Spleen (tissue), 11 donors: ENCODE measurements at regions not wholly inside any gene's neighbourhood (a gene's known extent, or its start where the extent isn't known, plus 50 kb on each side); places are given as distances from the start of the nearest gene placed in this dataset.

Experiments
- DNase-seq: peaks from one replicate; pipeline ENCODE4 v3.0.0-alpha.2; 2020
- H3K27ac ChIP-seq, 8 donors: fragments of 200-600 bp; sonication (generic) in 7 of 8; 1 replicate in 4 of 8; 2 replicates in 4 of 8; pipeline versions ENCODE4 v1.5.0 to v1.8.0; 2016 to 2021; ENCODE audit warnings: inconsistent platforms in 4 of 8, mild to moderate bottlenecking in 4 of 8, moderate library complexity in 1 of 8
- H3K27me3 ChIP-seq, 7 donors: fragments of 200-600 bp; sonication (generic) in 6 of 7; replicated peaks in 1 of 7; 1 replicate in 4 of 7; 2 replicates in 3 of 7; pipeline versions ENCODE4 v1.5.0 to v1.8.0; 2016 to 2021; ENCODE audit warnings: inconsistent platforms in 3 of 7, mild to moderate bottlenecking in 1 of 7
- H3K36me3 ChIP-seq, 6 donors: fragments of 200-600 bp; sonication (generic) in 5 of 6; 1 replicate in 4 of 6; 2 replicates in 2 of 6; pipeline versions ENCODE4 v1.5.0 to v1.8.0; 2016 to 2021; ENCODE audit warnings: inconsistent platforms in 2 of 6
- H3K4me1 ChIP-seq, 6 donors: fragments of 200-600 bp; sonication (generic) in 5 of 6; 1 replicate in 3 of 6; 2 replicates in 3 of 6; pipeline versions ENCODE4 v1.5.0 to v1.8.0; 2016 to 2021; ENCODE audit warnings: inconsistent platforms in 3 of 6
- H3K4me3 ChIP-seq, 8 donors: fragments of 200-600 bp; sonication (generic) in 7 of 8; 1 replicate in 4 of 8; 2 replicates in 4 of 8; pipeline versions ENCODE4 v1.5.0 to v1.8.0; 2016 to 2021; ENCODE audit warnings: inconsistent platforms in 4 of 8, mild to moderate bottlenecking in 4 of 8, moderate library complexity in 2 of 8
- H3K9me3 ChIP-seq, 8 donors: fragments of 200-600 bp; sonication (generic) in 7 of 8; 1 replicate in 4 of 8; 2 replicates in 4 of 8; pipeline versions ENCODE4 v1.5.0 to v1.8.0; 2016 to 2021; ENCODE audit warnings: inconsistent platforms in 4 of 8
- CTCF ChIP-seq, 11 experiments: fragments of 200-600 bp in 7 of 11; fragments of 450-650 bp in 4 of 11; sonication (generic) in 4 of 11; IDR thresholded peaks in 8 of 11; conservative IDR thresholded peaks in 3 of 11; 1 replicate in 7 of 11; 2 replicates in 4 of 11; pipeline versions ENCODE4 v1.4.0 to v1.8.0; 2016 to 2021; ENCODE audit warnings: antibody characterized with exemption in 11 of 11, inconsistent platforms in 4 of 11, mild to moderate bottlenecking in 1 of 11
- POLR2A ChIP-seq, 3 donors: fragments of 450-650 bp; IDR thresholded peaks; one replicate each; pipeline ENCODE4 v1.5.1; 2017; ENCODE audit warnings: antibody characterized with exemption in 3 of 3, mild to moderate bottlenecking in 1 of 3
- POLR2AphosphoS5 ChIP-seq, 3 donors: sonication (generic); formaldehyde crosslinking; IDR thresholded peaks; one replicate each; pipeline ENCODE4 v1.5.1; 2017; ENCODE audit warnings: antibody characterized with exemption in 3 of 3
- WGBS, 5 donors: extraction: QIAGEN DNeasy Blood & Tissue Kit in 3 of 5; methylation state at CpG; one replicate each; pipeline versions ENCODE4 v1.1.5 to v1.1.7; 2013 to 2018; 5-methylcytosine and 5-hydroxymethylcytosine counted together
- intact Hi-C: fragments of 100-400 bp; cut with DNase I; formaldehyde crosslinking; loops from one replicate; pipeline ENCODE4 v1.15.0; 2023; ENCODE audit warnings: low total_unique reads
- donor health status: healthy with polysubstance abuse.
- donor health status: DM: no; HTN: no; CAD: no; lungs with moderate emphysema.
- donor health status: DM: no; HTN: no; CAD: no.
- donor health status: Bipolar disorder and iron deficiency.
- donor health status: healthy.
- donor health status: DM: no; HTN: no; CAD: no.
- donor health status: DM: yes; HTN: yes; CAD: no.

DNA sequence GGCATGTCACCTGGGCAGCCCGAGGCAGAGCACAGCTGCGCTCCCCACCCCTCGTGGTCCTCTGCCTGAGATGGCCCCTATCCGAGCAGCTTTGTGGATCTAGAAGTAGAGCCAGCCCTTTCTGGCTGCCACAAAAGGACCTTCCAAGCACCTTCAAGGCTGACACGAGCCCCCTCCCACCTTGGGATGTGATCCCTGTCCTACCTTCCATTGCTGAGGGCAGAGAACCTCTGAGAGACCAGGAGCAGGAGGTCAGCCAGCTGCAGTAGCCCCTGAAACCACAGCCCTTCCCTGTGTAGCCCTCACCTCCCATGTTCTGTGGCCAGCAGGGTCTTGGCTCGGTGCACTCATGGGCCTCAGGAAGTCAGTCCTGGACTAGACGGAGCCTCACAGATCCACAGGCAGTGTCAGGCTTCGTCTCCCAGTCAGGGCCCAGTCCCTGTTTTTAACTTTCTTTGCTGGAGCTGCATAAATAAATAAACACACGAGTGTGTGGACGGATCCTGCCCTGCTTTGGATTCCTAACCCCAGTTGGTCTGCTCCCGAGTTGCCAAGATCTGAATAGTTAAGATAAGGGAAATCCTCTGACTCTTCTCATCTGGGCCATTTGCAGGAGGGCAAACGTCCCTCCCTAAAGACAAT, 507.7 kb downstream of the PREX1 start:
- no peak for DNase-seq
- no peak for TF ChIP-seq CTCF (IDR thresholded peaks at IDR 0.05 in 8 of 11, conservative IDR thresholded peaks at IDR 0.05 in 3 of 11)

DNA sequence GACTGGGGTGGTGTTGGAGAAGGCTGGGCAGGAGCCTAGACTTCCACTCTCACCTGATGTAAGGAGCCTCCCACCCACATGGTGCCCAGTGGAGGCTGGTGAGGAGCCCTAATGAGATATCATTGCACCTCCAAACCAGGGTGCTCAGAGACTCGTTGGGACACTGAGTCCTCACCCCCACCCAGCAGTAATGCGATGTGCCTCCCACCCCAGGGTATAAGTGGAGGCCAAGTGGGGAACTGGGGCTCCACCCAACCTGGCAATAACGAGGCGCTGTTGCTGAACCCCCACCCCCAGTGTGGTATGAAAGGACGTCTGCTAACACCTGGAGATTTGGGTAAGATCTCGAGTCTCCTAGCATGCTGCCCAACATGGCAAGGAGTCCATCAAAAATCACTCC, 510.2 kb downstream of the PREX1 start:
- TF ChIP-seq CTCF (IDR thresholded peaks at IDR 0.05 in 8 of 11, conservative IDR thresholded peaks at IDR 0.05 in 3 of 11) (no peak), POLR2AphosphoS5 (IDR thresholded peaks at IDR 0.05) (no peak), POLR2A (IDR thresholded peaks at IDR 0.05) (no peak)
- H3K27me3 ChIP-seq, result peaks cover 0 to 22% (median 0%) of the 10 kb centered on the region in 7 donors
- H3K4me3 ChIP-seq, result no peak overlapping the region
- no peaks in the 10 kb centered on the region for H3K9me3 ChIP-seq
- H3K36me3 ChIP-seq, result no peaks in the 10 kb centered on the region
- intact Hi-C loops, result no loop called here
- no peak for DNase-seq
- H3K27ac ChIP-seq, result no peak overlapping the region
- WGBS, 5 donors, result 66 to 85% (median 79%) methylated on average over 5 to 6 of the region's 6 CpGs
- no peaks in the 10 kb centered on the region for H3K4me1 ChIP-seq

More for the DNA sequence above, 507.7 kb downstream of the PREX1 start:
- H3K27ac ChIP-seq, result no peak overlapping the region
- intact Hi-C loops, result no loop called here
- H3K36me3 ChIP-seq, result no peaks in the 10 kb centered on the region
- no peaks in the 10 kb centered on the region for H3K4me1 ChIP-seq
- WGBS, 5 donors, result 63 to 75% (median 67%) methylated on average over 9 to 12 of the region's 12 CpGs
- no peak overlapping the region for H3K4me3 ChIP-seq
- peaks cover 0 to 26% (median 0%) of the 10 kb centered on the region in 7 donors for H3K27me3 ChIP-seq
- no peaks in the 10 kb centered on the region for H3K9me3 ChIP-seq

DNA sequence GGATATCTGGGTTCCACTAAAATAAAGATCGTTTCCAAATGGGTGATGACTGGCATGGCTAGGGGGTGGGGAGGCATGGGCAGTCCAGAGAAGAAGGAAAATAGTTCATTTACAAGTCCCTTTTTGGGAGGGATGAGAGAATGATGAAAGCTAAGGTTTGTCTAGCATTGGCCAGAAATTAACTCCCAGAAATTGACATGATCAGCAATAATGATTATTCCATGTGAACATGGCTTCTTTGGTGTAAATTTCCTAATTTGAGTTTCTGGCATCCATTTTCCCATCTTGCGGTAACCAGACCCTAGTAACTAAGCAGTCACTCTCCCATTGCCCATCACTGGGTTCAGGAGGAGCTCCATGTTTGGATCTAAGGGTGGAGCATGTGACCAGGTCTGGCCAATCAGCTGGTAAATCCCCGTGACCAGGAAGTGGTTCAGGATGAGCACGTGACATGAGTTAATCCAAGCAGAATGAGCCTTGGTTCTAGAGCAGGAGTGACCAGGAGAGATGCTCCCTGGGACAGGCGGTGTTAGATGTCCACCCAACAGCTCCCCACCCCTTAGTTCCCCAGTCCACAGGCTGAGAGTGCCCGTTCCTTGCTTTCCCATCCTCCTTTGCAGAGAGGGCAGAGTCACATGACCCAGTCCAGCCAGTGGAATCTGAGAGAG, 512.7 kb downstream of the PREX1 start:
- H3K27me3 ChIP-seq, result peaks cover 0 to 27% (median 0%) of the 10 kb centered on the region in 7 donors
- no peaks in the 10 kb centered on the region for H3K9me3 ChIP-seq
- intact Hi-C loops, result no loop called here
- H3K27ac ChIP-seq, result no peak overlapping the region
- H3K36me3 ChIP-seq, result no peaks in the 10 kb centered on the region
- whole genome bisulfite sequencing, 5 donors, result 76 to 93% (median 91%) methylated on average over 6 of the region's 6 CpGs
- H3K4me1 ChIP-seq, result no peaks in the 10 kb centered on the region
- DNase-seq, result no peak
- no peak for TF ChIP-seq POLR2A (IDR thresholded peaks at IDR 0.05)
- TF ChIP-seq POLR2AphosphoS5 (IDR thresholded peaks at IDR 0.05), result no peak
- TF ChIP-seq CTCF (IDR thresholded peaks at IDR 0.05 in 8 of 11, conservative IDR thresholded peaks at IDR 0.05 in 3 of 11), result no peak
- no peak overlapping the region for H3K4me3 ChIP-seq

DNA sequence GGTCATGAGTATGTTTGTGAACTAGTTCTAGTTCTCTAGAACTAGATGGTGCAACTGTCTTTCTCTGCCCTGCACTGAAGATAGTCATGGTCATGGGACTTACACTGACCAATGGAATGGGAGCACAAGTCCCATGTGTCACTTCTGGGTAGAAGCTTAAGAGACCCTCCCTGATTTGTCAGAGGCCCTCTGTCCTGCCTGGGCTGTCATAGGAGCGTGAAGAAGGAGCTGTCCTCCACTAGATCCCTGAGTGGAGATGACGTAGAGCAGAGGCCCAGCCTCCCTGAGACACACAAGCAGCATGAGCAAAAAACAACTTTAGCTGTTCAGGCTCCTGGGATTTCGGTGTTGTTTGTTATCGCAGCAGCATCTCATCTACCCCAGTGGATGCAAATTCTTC, 514.5 kb downstream of the PREX1 start:
- Histone ChIP-seq H3K4me3 (no peak overlapping the region), H3K27me3 (peaks cover 0 to 20% (median 0%) of the 10 kb centered on the region in 7 donors), H3K9me3 (no peaks in the 10 kb centered on the region), H3K27ac (no peak overlapping the region), H3K4me1 (no peaks in the 10 kb centered on the region), H3K36me3 (no peaks in the 10 kb centered on the region)
- WGBS, 5 donors, result 81 to 90% (median 85%) methylated on average over 4 of the region's 4 CpGs
- no peak for DNase-seq
- intact Hi-C loops, result no loop called here
- TF ChIP-seq POLR2AphosphoS5 (IDR thresholded peaks at IDR 0.05) (no peak), POLR2A (IDR thresholded peaks at IDR 0.05) (no peak), CTCF (IDR thresholded peaks at IDR 0.05 in 8 of 11, conservative IDR thresholded peaks at IDR 0.05 in 3 of 11) (no peak)
